Kidney glomerular epithelial cell (primary cell): ENCODE measurements at regions not wholly inside any gene's neighbourhood (a gene's known extent, or its start where the extent isn't known, plus 50 kb on each side); places are given as distances from the start of the nearest gene placed in this dataset.
A peak's percentile ranks its signal among the peaks of the same experiment; 100 is the strongest.

ENCODE experiments used
- DNase-seq: peaks from one replicate; lab custom pipeline; 2025; lab: John Stamatoyannopoulos, UW

GRCh38 chr6:134453792-134454510 is 136.0 kb upstream of the SGK1 start:
- no peak for DNase-seq

GRCh38 chr6:134452906-134453305 is 135.0 kb upstream of the SGK1 start:
- no peak for DNase-seq

- no peak for DNase-seq
Observed at GRCh38 chr6:134451529-134451928, 133.6 kb upstream of the SGK1 start.

- no peak for DNase-seq
Observed at GRCh38 chr6:134449781-134450180, 131.9 kb upstream of the SGK1 start.

- no peak for DNase-seq
Observed at GRCh38 chr6:134449004-134449403, 131.1 kb upstream of the SGK1 start.

GRCh38 chr6:134447883-134448387 is 130.0 kb upstream of the SGK1 start:
- DNase-seq, result no peak

GRCh38 chr6:134447423-134447822 is 129.5 kb upstream of the SGK1 start:
- no peak for DNase-seq

- DNase-seq, result no peak
Observed at GRCh38 chr6:134446896-134447295, 129.0 kb upstream of the SGK1 start.

- DNase-seq, result peak; percentile 55
Observed at GRCh38 chr6:134446218-134446848, 128.4 kb upstream of the SGK1 start.

GRCh38 chr6:134443009-134443408 is 125.1 kb upstream of the SGK1 start:
- DNase-seq, result no peak

- no peak for DNase-seq
Observed at GRCh38 chr6:134442073-134442472, 124.2 kb upstream of the SGK1 start.

- no peak for DNase-seq
Observed at GRCh38 chr6:134438837-134439236, 120.9 kb upstream of the SGK1 start.

- DNase-seq, result no peak
Observed at GRCh38 chr6:134437376-134437775, 119.5 kb upstream of the SGK1 start.

- no peak for DNase-seq
Observed at GRCh38 chr6:134436950-134437349, 119.0 kb upstream of the SGK1 start.

GRCh38 chr6:134436281-134436815 is 118.4 kb upstream of the SGK1 start:
- peak; percentile 91 for DNase-seq

- no peak for DNase-seq
Observed at GRCh38 chr6:134435814-134436280, 117.9 kb upstream of the SGK1 start.

GRCh38 chr6:134434019-134434942 is 116.4 kb upstream of the SGK1 start:
- no peak for DNase-seq

GRCh38 chr6:134432036-134432435 is 114.1 kb upstream of the SGK1 start:
- DNase-seq, result no peak

GRCh38 chr6:134431421-134431859 is 113.5 kb upstream of the SGK1 start:
- DNase-seq, result peak; percentile 55

- DNase-seq, result no peak
Observed at GRCh38 chr6:134429861-134430380, 112.0 kb upstream of the SGK1 start.

- DNase-seq, result no peak
Observed at GRCh38 chr6:134427721-134428120, 109.8 kb upstream of the SGK1 start.

GRCh38 chr6:134426623-134427022 is 108.7 kb upstream of the SGK1 start:
- DNase-seq, result no peak
